ENCODE measurements at regions not wholly inside any gene's neighbourhood (a gene's known extent, or its start where the extent isn't known, plus 50 kb on each side); places are given as distances from the start of the nearest gene placed in this dataset.

GRCh38 chr1:30632481-30632880 is 90.9 kb downstream of the MATN1 start:
- TF ChIP-seq EZH2 (IDR thresholded peaks at IDR 0.05): no peak
- TF ChIP-seq ZBTB33 (IDR thresholded peaks at IDR 0.05; ENCODE audit: extremely low read depth, insufficient replicate concordance, low read length): no peak
- no peak for TF ChIP-seq CTCF (IDR thresholded peaks at IDR 0.05 in 2 of 3, conservative IDR thresholded peaks at IDR 0.05 in 1 of 3; ENCODE audit: borderline replicate concordance in 1 of 3, insufficient read depth in 1 of 3, low read depth in 2 of 3, low read length in 2 of 3)

Data from HCT116 (cell line).